GM23338 (cell line): ENCODE measurements at regions not wholly inside any gene's neighbourhood (a gene's known extent, or its start where the extent isn't known, plus 50 kb on each side); places are given as distances from the start of the nearest gene placed in this dataset.

Source experiments
- ATAC-seq: fragments of 200-7000 bp; cut with Tn5 transposase; 3 replicates; pipeline ENCODE4 v1.9.1; 2020
- DNase-seq: peaks from one replicate; pipeline ENCODE4 v3.0.0-alpha.2; 2015; ENCODE audit warnings: low spot score
- H2AFZ ChIP-seq: fragments of 200-600 bp; sonication (generic); 2 replicates; pipeline ENCODE4 v1.8.0; 2016; ENCODE audit warnings: antibody characterized with exemption, mild to moderate bottlenecking, moderate library complexity
- H3F3A ChIP-seq: fragments of 200-600 bp; sonication (generic); replicated peaks from 2 replicates; pipeline ENCODE4 v1.8.0; 2017; ENCODE audit warnings: antibody characterized with exemption, mixed run types, low read depth
- H3K27ac ChIP-seq: fragments of 200-600 bp; sonication (generic); 2 replicates; pipeline ENCODE4 v1.6.1; 2016; ENCODE audit warnings: low read depth
- H3K27me3 ChIP-seq: fragments of 200-600 bp; sonication (generic); 2 replicates; pipeline ENCODE4 v1.8.0; 2016; ENCODE audit warnings: mild to moderate bottlenecking, mixed run types, moderate library complexity; ENCODE audit not compliant: insufficient read depth
- H3K36me3 ChIP-seq: fragments of 200-600 bp; sonication (generic); 2 replicates; pipeline ENCODE4 v1.8.0; 2016; ENCODE audit warnings: mild to moderate bottlenecking; ENCODE audit not compliant: insufficient read depth
- H3K4me1 ChIP-seq: fragments of 200-600 bp; sonication (generic); 2 replicates; pipeline ENCODE4 v1.8.0; 2016; ENCODE audit warnings: mild to moderate bottlenecking, moderate library complexity; ENCODE audit not compliant: insufficient read depth
- H3K4me2 ChIP-seq: fragments of 200-600 bp; sonication (generic); 2 replicates; pipeline ENCODE4 v1.7.1; 2017; ENCODE audit warnings: mixed run types
- H3K4me3 ChIP-seq: fragments of 200-600 bp; sonication (generic); 2 replicates; pipeline ENCODE4 v1.6.1; 2016; ENCODE audit warnings: mixed run types
- H3K79me2 ChIP-seq: fragments of 200-600 bp; sonication (generic); replicated peaks from 2 replicates; pipeline ENCODE4 v1.8.0; 2017; ENCODE audit warnings: mild to moderate bottlenecking; ENCODE audit not compliant: insufficient read depth
- H3K9me2 ChIP-seq: fragments of 200-600 bp; sonication (generic); 2 replicates; pipeline ENCODE4 v1.8.0; 2017; ENCODE audit not compliant: insufficient read depth
- H4K20me1 ChIP-seq: fragments of 200-600 bp; sonication (generic); replicated peaks from 2 replicates; pipeline ENCODE4 v1.8.0; 2017; ENCODE audit warnings: mild to moderate bottlenecking; ENCODE audit not compliant: insufficient read depth
- H3K27ac Mint-ChIP-seq: 2 replicates; pipeline ENCODE4 v1.8.0; 2020; ENCODE audit warnings: inconsistent platforms, mild to moderate bottlenecking, moderate library complexity, mixed read lengths
- H3K27me3 Mint-ChIP-seq: 3 replicates; pipeline ENCODE4 v1.8.0; 2022; ENCODE audit warnings: low read depth, mild to moderate bottlenecking, moderate library complexity, mixed read lengths, inconsistent platforms; ENCODE audit not compliant: insufficient read depth, poor library complexity
- H3K36me3 Mint-ChIP-seq: 3 replicates; pipeline ENCODE4 v1.8.0; 2021; ENCODE audit warnings: low read depth, mild to moderate bottlenecking, inconsistent platforms, moderate library complexity, mixed read lengths
- H3K4me1 Mint-ChIP-seq: 3 replicates; pipeline ENCODE4 v1.8.0; 2020; ENCODE audit warnings: mild to moderate bottlenecking, inconsistent platforms, mixed read lengths
- H3K4me3 Mint-ChIP-seq: 3 replicates; pipeline ENCODE4 v1.8.0; 2021; ENCODE audit warnings: moderate library complexity, mild to moderate bottlenecking, inconsistent platforms, mixed read lengths
- H3K9me3 Mint-ChIP-seq: 3 replicates; pipeline ENCODE4 v1.8.0; 2020; ENCODE audit warnings: moderate library complexity, mild to moderate bottlenecking, inconsistent platforms, mixed read lengths
- ETS1 ChIP-seq: IDR thresholded peaks from 2 replicates; pipeline ENCODE4 v1.6.1; 2016; ENCODE audit warnings: antibody characterized with exemption
- STAT1 ChIP-seq: IDR thresholded peaks from one replicate; pipeline ENCODE4 v1.6.1; 2016; ENCODE audit warnings: antibody characterized with exemption; ENCODE audit not compliant: unreplicated experiment
- ZNF462 ChIP-seq: fragments of 250-450 bp; sonication (Bioruptor Pico); IDR thresholded peaks from 2 replicates; pipeline ENCODE4 v1.5.0; 2020; ENCODE audit warnings: mild to moderate bottlenecking, moderate library complexity
- TF ChIP-seq, protein P1 (sequence below), 2 experiments: fragments of 200-600 bp in 1 of 2; sonication (generic) in 1 of 2; conservative IDR thresholded peaks; 2 replicates each; pipeline versions ENCODE4 v1.5.1 to v1.6.1; 2016 to 2017; ENCODE audit warnings: antibody characterized with exemption in 2 of 2, low read depth in 2 of 2, mild to moderate bottlenecking in 2 of 2, moderate library complexity in 1 of 2
- TF ChIP-seq, protein P2 (sequence below): IDR thresholded peaks from one replicate; pipeline ENCODE4 v1.6.1; 2018; ENCODE audit warnings: antibody characterized with exemption; ENCODE audit not compliant: unreplicated experiment

- Histone ChIP-seq H3K27ac (no peak overlapping the region), H3F3A (no peaks in the 10 kb centered on the region), H3K36me3 (no peaks in the 10 kb centered on the region), H3K27me3 (no peaks in the 10 kb centered on the region), H3K4me3 (no peak overlapping the region), H4K20me1 (no peaks in the 10 kb centered on the region), H3K79me2 (no peaks in the 10 kb centered on the region), H3K4me2 (no peak overlapping the region), H3K9me2 (no peaks in the 10 kb centered on the region), H2AFZ (no peak overlapping the region), H3K4me1 (no peaks in the 10 kb centered on the region)
- ATAC-seq (no peak), DNase-seq (no peak)
- Mint-ChIP-seq H3K4me1 (no peaks in the 10 kb centered on the region), H3K36me3 (no peaks in the 10 kb centered on the region), H3K27ac (no peak overlapping the region), H3K4me3 (no peak overlapping the region), H3K9me3 (no peaks in the 10 kb centered on the region), H3K27me3 (peaks cover 3% of the 10 kb centered on the region)
- TF ChIP-seq STAT1 (no peak), ETS1 (no peak), ZNF462 (CRISPR knock-in tag) (no peak)
- TF ChIP-seq, protein P1, sequence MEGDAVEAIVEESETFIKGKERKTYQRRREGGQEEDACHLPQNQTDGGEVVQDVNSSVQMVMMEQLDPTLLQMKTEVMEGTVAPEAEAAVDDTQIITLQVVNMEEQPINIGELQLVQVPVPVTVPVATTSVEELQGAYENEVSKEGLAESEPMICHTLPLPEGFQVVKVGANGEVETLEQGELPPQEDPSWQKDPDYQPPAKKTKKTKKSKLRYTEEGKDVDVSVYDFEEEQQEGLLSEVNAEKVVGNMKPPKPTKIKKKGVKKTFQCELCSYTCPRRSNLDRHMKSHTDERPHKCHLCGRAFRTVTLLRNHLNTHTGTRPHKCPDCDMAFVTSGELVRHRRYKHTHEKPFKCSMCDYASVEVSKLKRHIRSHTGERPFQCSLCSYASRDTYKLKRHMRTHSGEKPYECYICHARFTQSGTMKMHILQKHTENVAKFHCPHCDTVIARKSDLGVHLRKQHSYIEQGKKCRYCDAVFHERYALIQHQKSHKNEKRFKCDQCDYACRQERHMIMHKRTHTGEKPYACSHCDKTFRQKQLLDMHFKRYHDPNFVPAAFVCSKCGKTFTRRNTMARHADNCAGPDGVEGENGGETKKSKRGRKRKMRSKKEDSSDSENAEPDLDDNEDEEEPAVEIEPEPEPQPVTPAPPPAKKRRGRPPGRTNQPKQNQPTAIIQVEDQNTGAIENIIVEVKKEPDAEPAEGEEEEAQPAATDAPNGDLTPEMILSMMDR (conservative IDR thresholded peaks at IDR 0.05; ENCODE audit: low read depth in 2 of 2), result no peak
- TF ChIP-seq, protein P2, sequence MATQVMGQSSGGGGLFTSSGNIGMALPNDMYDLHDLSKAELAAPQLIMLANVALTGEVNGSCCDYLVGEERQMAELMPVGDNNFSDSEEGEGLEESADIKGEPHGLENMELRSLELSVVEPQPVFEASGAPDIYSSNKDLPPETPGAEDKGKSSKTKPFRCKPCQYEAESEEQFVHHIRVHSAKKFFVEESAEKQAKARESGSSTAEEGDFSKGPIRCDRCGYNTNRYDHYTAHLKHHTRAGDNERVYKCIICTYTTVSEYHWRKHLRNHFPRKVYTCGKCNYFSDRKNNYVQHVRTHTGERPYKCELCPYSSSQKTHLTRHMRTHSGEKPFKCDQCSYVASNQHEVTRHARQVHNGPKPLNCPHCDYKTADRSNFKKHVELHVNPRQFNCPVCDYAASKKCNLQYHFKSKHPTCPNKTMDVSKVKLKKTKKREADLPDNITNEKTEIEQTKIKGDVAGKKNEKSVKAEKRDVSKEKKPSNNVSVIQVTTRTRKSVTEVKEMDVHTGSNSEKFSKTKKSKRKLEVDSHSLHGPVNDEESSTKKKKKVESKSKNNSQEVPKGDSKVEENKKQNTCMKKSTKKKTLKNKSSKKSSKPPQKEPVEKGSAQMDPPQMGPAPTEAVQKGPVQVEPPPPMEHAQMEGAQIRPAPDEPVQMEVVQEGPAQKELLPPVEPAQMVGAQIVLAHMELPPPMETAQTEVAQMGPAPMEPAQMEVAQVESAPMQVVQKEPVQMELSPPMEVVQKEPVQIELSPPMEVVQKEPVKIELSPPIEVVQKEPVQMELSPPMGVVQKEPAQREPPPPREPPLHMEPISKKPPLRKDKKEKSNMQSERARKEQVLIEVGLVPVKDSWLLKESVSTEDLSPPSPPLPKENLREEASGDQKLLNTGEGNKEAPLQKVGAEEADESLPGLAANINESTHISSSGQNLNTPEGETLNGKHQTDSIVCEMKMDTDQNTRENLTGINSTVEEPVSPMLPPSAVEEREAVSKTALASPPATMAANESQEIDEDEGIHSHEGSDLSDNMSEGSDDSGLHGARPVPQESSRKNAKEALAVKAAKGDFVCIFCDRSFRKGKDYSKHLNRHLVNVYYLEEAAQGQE, result no peak
Measured at GRCh38 chr4:131366714-131367113, 1782.4 kb upstream of the PCDH10 start.
